Transverse colon (tissue), 4 donors: ENCODE measurements at regions not wholly inside any gene's neighbourhood (a gene's known extent, or its start where the extent isn't known, plus 50 kb on each side); places are given as distances from the start of the nearest gene placed in this dataset.

ENCODE experiments used
- CTCF ChIP-seq, 5 experiments: fragments of 200-600 bp in 3 of 5; fragments of 450-650 bp in 2 of 5; sonication (generic) in 3 of 5; IDR thresholded peaks; 1 replicate in 2 of 5; 2 replicates in 3 of 5; pipeline ENCODE4 v1.5.1; 2016 to 2017; ENCODE audit warnings: antibody characterized with exemption in 5 of 5, inconsistent platforms in 3 of 5, mild to moderate bottlenecking in 2 of 5, moderate library complexity in 1 of 5
- POLR2A ChIP-seq: fragments of 450-650 bp; IDR thresholded peaks from one replicate; pipeline ENCODE4 v1.6.1; 2016; ENCODE audit warnings: antibody characterized with exemption, mild to moderate bottlenecking, moderate library complexity
- POLR2AphosphoS5 ChIP-seq, 3 donors: sonication (generic); formaldehyde crosslinking; IDR thresholded peaks; one replicate each; pipeline ENCODE4 v1.6.1; 2016; ENCODE audit warnings: antibody characterized with exemption in 3 of 3

GRCh38 chr12:33588725-33589405 lies 149.2 kb upstream of the SYT10 start:
- TF ChIP-seq CTCF (IDR thresholded peaks at IDR 0.05) (no peak), POLR2A (no peak), POLR2AphosphoS5 (IDR thresholded peaks at IDR 0.05) (no peak)
